Head of caudate nucleus (tissue), 42 donors: ENCODE measurements at regions not wholly inside any gene's neighbourhood (a gene's known extent, or its start where the extent isn't known, plus 50 kb on each side); places are given as distances from the start of the nearest gene placed in this dataset.

Experiments
- DNase-seq, 42 donors: peaks; one replicate each; pipeline versions ENCODE4 v3.0.0 to v3.0.0-alpha.2; 2020 to 2021; ENCODE audit warnings: mixed read lengths in 7 of 42
- intact Hi-C: fragments of 100-400 bp; cut with DNase I; formaldehyde crosslinking; loops from one replicate; pipeline ENCODE4 v1.15.0; 2022

- no peak for DNase-seq
- intact Hi-C loops = no loop called here
Observed at GRCh38 chr2:129575880-129576279, 403.6 kb upstream of the RAB6C start.

- intact Hi-C loops = no loop called here
- DNase-seq = no peak
Observed at GRCh38 chr2:129580001-129580400, 399.5 kb upstream of the RAB6C start.

- intact Hi-C loops = no loop called here
- no peak for DNase-seq
Observed at GRCh38 chr2:129585760-129586159, 393.7 kb upstream of the RAB6C start.

- no peak for DNase-seq
- intact Hi-C loops = no loop called here
Observed at GRCh38 chr2:129587426-129588064, 391.9 kb upstream of the RAB6C start.

GRCh38 chr2:129604560-129604959, 374.9 kb upstream of the RAB6C start:
- no peak for DNase-seq
- intact Hi-C loops = no loop called here

- DNase-seq = peak in 14 of 42 donors; percentile 8 to 56 (median 21)
- intact Hi-C loops = no loop called here
Observed at GRCh38 chr2:129605646-129606045, 373.8 kb upstream of the RAB6C start.

GRCh38 chr2:129606496-129607270, 372.8 kb upstream of the RAB6C start:
- no peak for DNase-seq
- intact Hi-C loops = no loop called here

- no peak for DNase-seq
- intact Hi-C loops = no loop called here
Observed at GRCh38 chr2:129609224-129609623, 370.2 kb upstream of the RAB6C start.

GRCh38 chr2:129610766-129611165, 368.7 kb upstream of the RAB6C start:
- no peak for DNase-seq
- intact Hi-C loops = no loop called here

- DNase-seq = no peak
- intact Hi-C loops = no loop called here
Observed at GRCh38 chr2:129611471-129611870, 368.0 kb upstream of the RAB6C start.

- intact Hi-C loops = no loop called here
- DNase-seq = no peak
Observed at GRCh38 chr2:129619471-129619870, 360.0 kb upstream of the RAB6C start.

GRCh38 chr2:129620411-129620810, 359.1 kb upstream of the RAB6C start:
- intact Hi-C loops = no loop called here
- DNase-seq = no peak

GRCh38 chr2:129623783-129624182, 355.7 kb upstream of the RAB6C start:
- no peak for DNase-seq
- intact Hi-C loops = no loop called here

- intact Hi-C loops = no loop called here
- DNase-seq = no peak
Observed at GRCh38 chr2:129627437-129627836, 352.0 kb upstream of the RAB6C start.

- intact Hi-C loops = no loop called here
- DNase-seq = peak in 1 of 42 donors; percentile 33
Observed at GRCh38 chr2:129636692-129637091, 342.8 kb upstream of the RAB6C start.

GRCh38 chr2:129641371-129641770, 338.1 kb upstream of the RAB6C start:
- DNase-seq = peak in 1 of 42 donors; percentile 28
- intact Hi-C loops = no loop called here

GRCh38 chr2:129642526-129643043, 336.9 kb upstream of the RAB6C start:
- DNase-seq = no peak
- intact Hi-C loops = no loop called here

GRCh38 chr2:129645335-129645734, 334.1 kb upstream of the RAB6C start:
- intact Hi-C loops = no loop called here
- peak in 1 of 42 donors; percentile 13 for DNase-seq

- DNase-seq = peak in 1 of 42 donors; percentile 7
- intact Hi-C loops = no loop called here
Observed at GRCh38 chr2:129646107-129646506, 333.4 kb upstream of the RAB6C start.

GRCh38 chr2:129653246-129653645, 326.2 kb upstream of the RAB6C start:
- DNase-seq = peak in 5 of 42 donors; percentile 7 to 45 (median 30)
- intact Hi-C loops = no loop called here

- intact Hi-C loops = no loop called here
- no peak for DNase-seq
Observed at GRCh38 chr2:129654331-129654730, 325.1 kb upstream of the RAB6C start.
